Lung (tissue), 11 donors: ENCODE measurements at regions not wholly inside any gene's neighbourhood (a gene's known extent, or its start where the extent isn't known, plus 50 kb on each side); places are given as distances from the start of the nearest gene placed in this dataset.

Source experiments
- ATAC-seq: fragments of 200-7000 bp; cut with Tn5 transposase; one replicate; pipeline ENCODE4 v1.9.1; 2020; ENCODE audit warnings: moderate number of reproducible peaks; ENCODE audit not compliant: insufficient read depth, low FRiP score
- DNase-seq, 3 donors: peaks; one replicate each; pipeline ENCODE4 v3.0.0-alpha.2; 2013 to 2017
- H3K27ac ChIP-seq, 2 donors: one replicate each; pipeline ENCODE4 v1.5.1; 2013; ENCODE audit warnings: mild to moderate bottlenecking in 2 of 2, moderate library complexity in 2 of 2, control low read depth in 1 of 2, inconsistent platforms in 1 of 2, low read depth in 1 of 2, low read length in 1 of 2
- H3K27me3 ChIP-seq, 3 donors: one replicate each; pipeline ENCODE4 v1.5.1; 2013; ENCODE audit warnings: low read length in 2 of 3; ENCODE audit not compliant: control insufficient read depth in 3 of 3, insufficient read depth in 3 of 3
- H3K36me3 ChIP-seq, 4 donors: one replicate each; pipeline ENCODE4 v1.5.1; 2013; ENCODE audit warnings: low read length in 4 of 4, mild to moderate bottlenecking in 1 of 4, moderate library complexity in 1 of 4; ENCODE audit not compliant: control insufficient read depth in 4 of 4, insufficient read depth in 4 of 4
- H3K4me1 ChIP-seq, 5 donors: one replicate each; pipeline ENCODE4 v1.5.1; 2013; ENCODE audit warnings: low read length in 5 of 5, mild to moderate bottlenecking in 2 of 5, moderate library complexity in 1 of 5; ENCODE audit not compliant: control insufficient read depth in 5 of 5, insufficient read depth in 5 of 5
- H3K4me3 ChIP-seq: one replicate; pipeline ENCODE4 v1.5.1; 2013; ENCODE audit warnings: mild to moderate bottlenecking, control low read depth, moderate library complexity
- H3K9ac ChIP-seq, 2 donors: one replicate each; pipeline ENCODE4 v1.5.1; 2013; ENCODE audit warnings: low read length in 2 of 2, control low read depth in 1 of 2; ENCODE audit not compliant: insufficient read depth in 1 of 2
- H3K9me3 ChIP-seq, 4 donors: one replicate each; pipeline ENCODE4 v1.5.1; 2013; ENCODE audit warnings: low read length in 3 of 4, mild to moderate bottlenecking in 1 of 4, moderate library complexity in 1 of 4; ENCODE audit not compliant: control insufficient read depth in 4 of 4, insufficient read depth in 3 of 4
- CTCF ChIP-seq: IDR thresholded peaks from 2 replicates; pipeline ENCODE4 v1.5.1; 2012; ENCODE audit warnings: mild to moderate bottlenecking; ENCODE audit errors: control extremely low read depth, extremely low read depth
- WGBS, 2 donors: extraction: QIAGEN DNeasy Blood & Tissue Kit; methylation state at CpG; one replicate each; pipeline ENCODE4 v1.1.7; 2013; 5-methylcytosine and 5-hydroxymethylcytosine counted together
- donor health status: control.
- donor health status: control.
- donor health status: Bipolar disorder and iron deficiency.
- donor health status: healthy.
- donor health status: DM: yes; HTN: yes; CAD: no.

- Histone ChIP-seq H3K9ac (no peak overlapping the region), H3K9me3 (peaks cover 0 to 6% (median 0%) of the 10 kb centered on the region in 4 donors), H3K27ac (no peak overlapping the region), H3K4me1 (peaks cover 0 to 7% (median 0%) of the 10 kb centered on the region in 5 donors), H3K36me3 (no peaks in the 10 kb centered on the region), H3K4me3 (no peak overlapping the region), H3K27me3 (no peaks in the 10 kb centered on the region)
- TF ChIP-seq CTCF, result no peak
- 86% methylated on average over 3 of the region's 3 CpGs for WGBS, 2 donors
- DNase-seq (peak; percentile 32 to 76 (median 69)), ATAC-seq (no peak)
Observed at GRCh38 chr2:147442816-147443215, 402.0 kb upstream of the ACVR2A start.

- no peak overlapping the region for H3K4me3 ChIP-seq
- ATAC-seq (no peak), DNase-seq (no peak)
- 73 to 81% methylated on average over 3 of the region's 3 CpGs for WGBS, 2 donors
- no peaks in the 10 kb centered on the region for H3K27me3 ChIP-seq
- H3K27ac ChIP-seq, result no peak overlapping the region
- TF ChIP-seq CTCF, result no peak
- H3K9me3 ChIP-seq, result no peaks in the 10 kb centered on the region
- H3K9ac ChIP-seq, result no peak overlapping the region
- peaks cover 0 to 7% (median 0%) of the 10 kb centered on the region in 5 donors for H3K4me1 ChIP-seq
- H3K36me3 ChIP-seq, result no peaks in the 10 kb centered on the region
Observed at GRCh38 chr2:147441182-147441581, 403.6 kb upstream of the ACVR2A start.

- ATAC-seq, result no peak
- no peak for TF ChIP-seq CTCF
- no peak overlapping the region for H3K4me3 ChIP-seq
- 87 to 93% methylated on average over 1 of the region's 1 CpG for WGBS, 2 donors
- H3K9ac ChIP-seq, result no peak overlapping the region
- H3K36me3 ChIP-seq, result no peaks in the 10 kb centered on the region
- no peak overlapping the region for H3K27ac ChIP-seq
- H3K9me3 ChIP-seq, result no peaks in the 10 kb centered on the region
- peaks cover 0 to 7% (median 0%) of the 10 kb centered on the region in 5 donors for H3K4me1 ChIP-seq
- DNase-seq, result no peak
- H3K27me3 ChIP-seq, result no peaks in the 10 kb centered on the region
Observed at GRCh38 chr2:147440734-147441133, 404.1 kb upstream of the ACVR2A start.

GRCh38 chr2:147439986-147440385 lies 404.8 kb upstream of the ACVR2A start:
- no peak for TF ChIP-seq CTCF
- Histone ChIP-seq H3K27ac (no peak overlapping the region), H3K9me3 (no peaks in the 10 kb centered on the region), H3K9ac (no peak overlapping the region), H3K4me1 (peaks cover 0 to 7% (median 0%) of the 10 kb centered on the region in 5 donors), H3K36me3 (no peaks in the 10 kb centered on the region), H3K27me3 (no peaks in the 10 kb centered on the region), H3K4me3 (no peak overlapping the region)
- ATAC-seq (no peak), DNase-seq (no peak)
